Hepatocyte (in vitro differentiated cells): ENCODE measurements at regions not wholly inside any gene's neighbourhood (a gene's known extent, or its start where the extent isn't known, plus 50 kb on each side); places are given as distances from the start of the nearest gene placed in this dataset.

Experiments used
- EZH2 ChIP-seq: fragments of 200-600 bp; sonication (generic); IDR thresholded peaks from 2 replicates; pipeline ENCODE4 v1.6.1; 2016; ENCODE audit warnings: antibody characterized with exemption, mild to moderate bottlenecking, borderline replicate concordance
- TF ChIP-seq, protein P1 (sequence below): fragments of 200-600 bp; sonication (generic); IDR thresholded peaks from 2 replicates; pipeline ENCODE4 v1.5.1; 2016; ENCODE audit warnings: antibody characterized with exemption, mild to moderate bottlenecking; ENCODE audit not compliant: poor library complexity

- TF ChIP-seq, protein P1, sequence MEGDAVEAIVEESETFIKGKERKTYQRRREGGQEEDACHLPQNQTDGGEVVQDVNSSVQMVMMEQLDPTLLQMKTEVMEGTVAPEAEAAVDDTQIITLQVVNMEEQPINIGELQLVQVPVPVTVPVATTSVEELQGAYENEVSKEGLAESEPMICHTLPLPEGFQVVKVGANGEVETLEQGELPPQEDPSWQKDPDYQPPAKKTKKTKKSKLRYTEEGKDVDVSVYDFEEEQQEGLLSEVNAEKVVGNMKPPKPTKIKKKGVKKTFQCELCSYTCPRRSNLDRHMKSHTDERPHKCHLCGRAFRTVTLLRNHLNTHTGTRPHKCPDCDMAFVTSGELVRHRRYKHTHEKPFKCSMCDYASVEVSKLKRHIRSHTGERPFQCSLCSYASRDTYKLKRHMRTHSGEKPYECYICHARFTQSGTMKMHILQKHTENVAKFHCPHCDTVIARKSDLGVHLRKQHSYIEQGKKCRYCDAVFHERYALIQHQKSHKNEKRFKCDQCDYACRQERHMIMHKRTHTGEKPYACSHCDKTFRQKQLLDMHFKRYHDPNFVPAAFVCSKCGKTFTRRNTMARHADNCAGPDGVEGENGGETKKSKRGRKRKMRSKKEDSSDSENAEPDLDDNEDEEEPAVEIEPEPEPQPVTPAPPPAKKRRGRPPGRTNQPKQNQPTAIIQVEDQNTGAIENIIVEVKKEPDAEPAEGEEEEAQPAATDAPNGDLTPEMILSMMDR, result no peak
- no peak for TF ChIP-seq EZH2
Observed at GRCh38 chr10:27328946-27329345, 88.3 kb upstream of the ACBD5 start.
